ENCODE measurements at regions not wholly inside any gene's neighbourhood (a gene's known extent, or its start where the extent isn't known, plus 50 kb on each side); places are given as distances from the start of the nearest gene placed in this dataset.
"Not testable (repeated sequence)": the region's sequence is repeated elsewhere in the genome, so short reads cannot be mapped to it uniquely, and the experiment has no call there.

DNA sequence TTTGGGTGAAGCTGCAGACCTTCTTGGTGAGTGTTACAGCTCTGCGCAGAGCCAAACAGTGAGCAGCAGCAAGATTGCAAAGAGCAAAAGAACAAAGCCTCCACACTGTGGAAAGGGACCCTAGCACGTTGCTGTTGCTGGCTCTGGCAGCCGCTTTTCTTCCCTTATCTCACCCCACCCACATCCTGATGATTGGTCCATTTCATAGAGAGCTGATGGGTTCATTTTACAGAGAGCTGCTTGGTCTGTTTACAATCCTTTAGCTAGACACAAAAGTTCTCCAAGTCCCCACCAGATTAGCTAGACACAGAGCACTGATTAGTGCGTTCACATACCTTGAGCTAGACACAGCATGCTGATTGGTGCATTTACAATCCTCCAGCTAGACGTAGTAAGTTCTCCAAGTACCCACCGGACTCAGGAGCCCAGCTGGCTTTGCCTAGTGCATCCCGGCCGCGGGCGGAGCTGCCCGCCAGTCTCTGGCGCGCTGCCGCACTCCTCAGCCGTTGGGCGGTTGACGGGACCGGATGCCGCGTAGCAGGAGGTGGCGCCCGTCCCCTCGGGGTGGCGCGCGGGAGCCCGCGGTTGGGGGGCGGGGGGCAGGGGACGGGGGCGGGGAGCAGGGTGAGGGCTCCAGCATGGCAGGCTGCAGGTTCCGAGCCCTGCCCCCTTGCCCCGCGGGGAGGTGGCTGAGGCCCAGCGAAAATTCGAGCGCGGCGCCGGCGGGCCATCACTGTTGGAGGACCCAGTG, 201.4 kb upstream of the C1QTNF3 start:
- peak; percentile 58 for TF ChIP-seq POLR2A (IDR thresholded peaks at IDR 0.05; ENCODE audit: extremely low read depth, insufficient read length)
- peak; percentile 87 for DNase-seq (ENCODE audit: low read depth)
- peak overlapping the region; percentile 69 for H3K4me3 ChIP-seq (ENCODE audit: low read depth, low read length)

DNA sequence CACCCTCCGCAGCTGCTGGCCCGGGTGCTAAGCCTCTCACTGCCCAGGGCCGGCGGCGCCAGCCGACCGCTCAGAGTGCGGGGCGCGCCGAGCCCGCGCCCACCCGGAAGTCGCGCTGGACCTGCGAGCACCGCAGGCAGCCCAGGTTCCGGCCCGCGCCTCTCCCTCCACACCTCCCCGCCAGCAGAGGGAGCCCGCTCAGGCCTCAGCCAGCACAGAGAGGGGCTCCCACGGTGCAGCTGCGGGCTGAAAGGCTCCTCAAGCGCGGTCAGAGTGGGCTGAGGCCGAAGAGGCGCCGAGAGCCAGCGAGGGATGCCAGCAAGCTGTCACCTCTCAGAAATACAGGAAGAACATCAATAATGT, 202.0 kb upstream of the C1QTNF3 start:
- H3K4me3 ChIP-seq (ENCODE audit: low read depth, low read length); DNase-seq (ENCODE audit: low read depth): not testable (repeated sequence)

DNA sequence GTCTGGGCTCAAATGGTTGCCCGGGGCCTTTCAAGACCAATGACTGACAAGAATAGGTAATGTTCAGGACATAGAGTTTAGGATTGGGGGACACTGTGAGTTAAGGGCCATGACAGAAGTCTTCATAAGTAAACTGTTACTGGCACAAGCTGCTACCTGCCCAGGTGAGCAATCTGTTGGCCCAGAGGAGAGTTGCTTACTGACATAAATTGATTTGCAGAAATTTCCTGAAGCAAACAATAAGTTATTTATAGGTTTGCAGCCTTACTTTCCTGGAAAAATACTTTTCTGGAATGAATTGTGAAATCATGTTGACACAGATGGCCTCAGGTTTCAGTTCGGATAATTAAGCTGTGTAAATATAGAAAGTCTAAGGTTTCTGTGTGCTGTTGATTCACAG, 202.8 kb upstream of the C1QTNF3 start:
- H3K4me3 ChIP-seq (ENCODE audit: low read depth, low read length), result peak overlapping the region; percentile 73

DNA sequence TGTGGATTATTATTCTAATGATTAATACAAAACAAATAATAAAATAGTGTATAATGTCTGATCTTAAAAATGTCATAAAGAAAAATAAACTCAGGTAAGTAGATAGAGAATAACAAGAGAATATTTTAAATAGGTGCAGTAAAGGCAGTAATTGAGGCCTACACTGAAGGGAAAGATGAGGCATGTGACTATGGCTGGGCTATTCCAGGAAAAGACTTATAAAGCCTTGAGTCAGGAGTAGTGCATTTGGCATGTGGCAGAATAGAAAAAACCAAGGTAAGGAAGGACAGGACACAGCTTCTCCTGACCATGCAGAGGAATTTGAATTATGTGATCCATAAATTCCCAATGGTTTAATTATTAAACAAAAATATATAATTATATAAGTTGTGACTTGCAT, 215.6 kb upstream of the C1QTNF3 start:
- H3K4me3 ChIP-seq (ENCODE audit: low read depth, low read length); DNase-seq (ENCODE audit: low read depth): not testable (repeated sequence)

More for the DNA sequence above, 202.8 kb upstream of the C1QTNF3 start:
- peak; percentile 4 for DNase-seq (ENCODE audit: low read depth)

DNA sequence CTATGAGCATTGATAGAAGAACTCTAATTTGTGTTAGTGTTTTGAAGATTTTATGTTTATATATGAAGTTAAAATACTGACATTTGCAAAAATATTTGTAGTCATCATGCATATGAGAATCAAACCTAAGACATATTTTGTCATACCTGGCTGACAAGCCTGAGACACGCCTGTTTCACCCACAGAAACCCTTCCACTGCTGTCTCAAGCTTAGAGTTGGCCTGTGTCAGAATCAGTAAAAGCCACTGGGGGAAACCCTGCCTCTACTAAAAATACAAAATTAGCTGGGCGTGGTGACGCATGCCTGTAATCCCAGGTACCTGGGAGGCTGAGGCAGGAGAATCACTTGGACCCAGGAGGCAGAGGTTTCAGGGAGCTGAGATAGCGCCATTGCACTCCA, 218.0 kb upstream of the C1QTNF3 start:
- DNase-seq (ENCODE audit: low read depth), result not testable (repeated sequence)

DNA sequence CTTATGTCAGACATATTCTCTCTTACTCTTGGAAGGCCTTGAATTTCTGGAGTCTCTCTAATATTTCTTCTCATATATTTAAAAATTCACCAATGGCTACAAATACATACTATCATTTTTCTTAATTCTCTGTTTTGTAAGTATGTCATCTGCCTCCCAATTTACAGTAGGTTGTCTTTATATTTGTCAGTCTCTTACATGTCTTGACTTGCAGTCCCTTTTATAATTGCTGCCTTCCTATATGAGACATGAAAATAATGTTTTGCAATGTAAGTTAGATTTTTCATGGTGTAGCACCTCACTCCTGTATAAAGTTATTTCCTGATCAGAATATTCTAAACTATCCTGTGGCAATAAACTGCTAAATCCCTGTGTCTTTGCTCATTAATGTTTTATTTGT, 223.1 kb upstream of the C1QTNF3 start:
- not testable (repeated sequence) for H3K4me3 ChIP-seq (ENCODE audit: low read depth, low read length); DNase-seq (ENCODE audit: low read depth)

More for the DNA sequence above, 218.0 kb upstream of the C1QTNF3 start:
- not testable (repeated sequence) for H3K4me3 ChIP-seq (ENCODE audit: low read depth, low read length)

DNA sequence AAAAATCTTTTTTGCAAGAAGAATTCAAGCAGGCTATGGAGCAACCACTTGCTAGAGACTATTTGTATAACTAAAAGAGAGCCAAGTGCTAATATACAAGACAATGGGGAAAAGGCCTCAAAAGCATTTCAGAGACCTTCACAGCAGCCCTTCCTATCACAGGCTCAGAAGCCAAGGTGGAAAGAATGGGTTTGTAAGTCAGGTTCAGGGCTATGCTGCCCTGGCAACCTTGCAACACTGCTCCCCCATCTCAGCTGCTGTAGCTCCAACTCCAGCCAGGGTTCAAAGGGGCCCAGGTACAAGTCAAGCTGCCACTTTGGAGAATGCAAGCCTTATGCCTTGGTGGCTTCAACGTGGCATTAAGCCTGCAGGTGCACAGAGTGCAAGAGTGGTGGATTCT, 253.7 kb upstream of the C1QTNF3 start:
- DNase-seq (ENCODE audit: low read depth); H3K4me3 ChIP-seq (ENCODE audit: low read depth, low read length): not testable (repeated sequence)

DNA sequence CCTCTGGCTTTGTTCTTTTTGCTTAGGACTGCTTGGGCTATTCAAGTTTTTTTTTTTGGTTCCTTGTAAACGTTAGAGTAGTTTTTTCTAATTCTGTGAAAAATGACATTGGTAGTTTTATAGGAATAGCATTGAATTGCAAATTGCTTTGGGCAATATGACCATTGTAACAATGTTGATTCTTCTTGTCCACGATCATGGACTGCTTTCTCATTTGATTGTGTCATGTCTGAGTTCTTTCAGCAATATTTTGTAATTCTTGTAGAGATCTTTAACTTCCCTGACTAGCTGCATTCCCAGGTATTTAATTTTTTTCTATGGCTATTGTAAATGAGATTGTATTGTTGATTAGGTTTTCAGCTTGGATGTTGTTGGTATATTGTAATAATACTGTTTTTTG, 286.2 kb upstream of the C1QTNF3 start:
- not testable (repeated sequence) for H3K4me3 ChIP-seq (ENCODE audit: low read depth, low read length)

DNA sequence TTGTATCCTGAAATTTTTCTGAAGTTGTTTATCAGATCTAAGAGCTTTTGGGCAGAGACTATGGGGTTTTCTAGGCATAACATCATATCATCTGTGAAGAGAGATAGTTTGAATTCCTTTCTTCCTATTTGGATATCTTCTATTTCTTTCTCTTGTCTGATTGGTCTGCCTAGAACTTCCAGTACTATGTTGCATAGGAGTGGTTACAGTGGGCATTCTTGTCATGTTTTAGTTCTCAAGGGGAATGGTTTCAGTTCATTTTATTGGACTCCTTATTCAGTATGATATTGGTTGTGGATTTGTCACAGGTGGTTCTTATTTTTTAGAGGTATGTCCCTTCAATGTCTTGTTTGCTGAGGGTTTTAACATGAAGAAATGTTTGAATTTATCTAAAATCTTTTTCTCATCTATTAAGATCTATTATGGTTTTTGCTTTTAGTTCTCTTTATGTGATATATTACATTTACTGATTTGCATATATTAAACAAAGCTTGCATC, 286.6 kb upstream of the C1QTNF3 start:
- not testable (repeated sequence) for DNase-seq (ENCODE audit: low read depth); H3K4me3 ChIP-seq (ENCODE audit: low read depth, low read length)

More for the DNA sequence above, 286.2 kb upstream of the C1QTNF3 start:
- not testable (repeated sequence) for DNase-seq (ENCODE audit: low read depth)

DNA sequence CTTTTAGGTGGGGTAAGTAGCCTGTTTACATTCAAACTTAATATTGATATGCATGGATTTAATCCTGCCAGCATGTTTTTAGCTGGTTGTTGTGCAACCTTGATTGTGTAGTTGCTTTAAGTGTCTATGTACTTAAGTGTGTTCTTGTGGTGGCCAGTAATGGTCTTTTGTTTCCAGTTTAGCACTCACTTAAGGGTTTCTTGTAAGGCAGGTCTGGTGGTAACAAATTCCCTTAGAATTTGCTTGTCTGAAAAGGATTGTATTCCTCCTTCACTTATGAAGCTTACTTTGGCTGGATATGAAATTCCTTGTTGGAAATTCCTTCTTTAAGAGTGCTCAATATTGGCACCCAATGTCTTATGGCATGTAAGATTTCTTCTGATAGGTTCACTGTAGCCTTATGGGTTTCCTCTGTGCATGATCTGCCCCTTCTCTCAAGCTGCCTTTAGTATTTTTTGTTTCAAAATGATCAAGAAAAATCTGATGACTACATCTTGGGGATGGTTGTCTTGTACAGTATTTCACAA, 289.0 kb upstream of the C1QTNF3 start:
- H3K4me3 ChIP-seq (ENCODE audit: low read depth, low read length); DNase-seq (ENCODE audit: low read depth): not testable (repeated sequence)

DNA sequence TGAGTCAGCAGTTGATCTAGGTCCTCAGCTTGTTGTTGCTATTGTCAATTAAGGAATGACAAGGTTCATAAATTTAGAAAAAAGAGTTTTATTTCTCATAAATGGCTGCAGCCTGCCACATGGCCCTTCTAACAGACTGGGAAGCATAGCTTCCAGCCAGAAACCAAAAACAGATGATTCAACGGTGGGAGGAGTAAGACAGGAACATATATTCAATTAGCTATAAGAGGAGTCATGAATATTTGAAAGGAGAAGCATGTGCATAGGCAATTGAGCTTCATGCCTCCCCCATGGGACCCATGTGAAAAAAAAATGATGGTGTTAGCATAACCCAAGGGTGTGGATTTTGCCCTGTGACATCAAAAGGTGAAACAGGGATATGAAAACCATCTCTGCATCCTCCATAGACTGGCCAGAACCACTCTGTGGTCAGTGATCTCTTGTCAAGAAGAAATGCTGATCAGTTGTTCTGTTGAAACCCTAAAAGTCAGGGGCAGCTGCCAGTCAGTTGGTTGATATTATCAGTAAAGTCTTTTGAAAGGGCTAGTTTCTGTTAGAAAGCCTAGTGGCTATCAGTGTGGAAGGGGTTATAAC, 296.5 kb upstream of the C1QTNF3 start:
- DNase-seq (ENCODE audit: low read depth), result peak; percentile 0
- H3K4me3 ChIP-seq (ENCODE audit: low read depth, low read length), result not testable (repeated sequence)

DNA sequence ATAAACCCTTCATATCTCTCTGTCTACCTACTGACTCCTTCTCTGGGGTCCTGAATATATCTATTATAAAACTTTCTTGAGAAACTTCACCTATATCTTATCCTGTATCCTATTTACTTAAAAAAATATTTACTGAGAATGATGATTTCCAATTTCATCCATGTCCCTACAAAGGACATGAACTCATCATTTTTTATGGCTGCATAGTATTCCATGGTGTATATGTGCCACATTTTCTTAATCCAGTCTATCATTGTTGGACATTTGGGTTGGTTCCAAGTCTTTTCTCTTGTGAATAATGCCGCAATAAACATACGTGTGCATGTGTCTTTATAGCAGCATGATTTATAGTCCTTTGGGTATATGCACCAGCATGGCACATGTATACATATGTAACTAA, 301.7 kb upstream of the RAI14 start:
- H3K4me3 ChIP-seq (ENCODE audit: low read depth, low read length); DNase-seq (ENCODE audit: low read depth): not testable (repeated sequence)

DNA sequence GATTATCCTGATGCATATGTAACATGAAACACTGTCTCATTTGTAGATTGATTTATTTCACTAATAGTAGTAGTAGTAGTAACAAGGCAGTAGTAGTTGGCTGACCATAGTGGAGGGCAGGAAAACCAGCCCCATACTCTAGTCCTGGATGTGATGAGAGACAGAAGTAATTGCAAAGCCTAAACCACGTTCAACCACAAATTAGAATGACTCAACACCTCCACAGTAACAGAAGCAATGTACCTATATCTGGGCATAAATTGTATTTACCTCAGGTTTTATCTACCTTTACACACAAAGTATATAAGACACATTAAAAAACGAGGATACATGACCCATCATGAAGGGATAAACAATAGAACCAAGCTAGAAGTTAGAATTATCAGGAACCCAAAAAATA, 284.7 kb upstream of the RAI14 start:
- not testable (repeated sequence) for H3K4me3 ChIP-seq (ENCODE audit: low read depth, low read length); DNase-seq (ENCODE audit: low read depth)

DNA sequence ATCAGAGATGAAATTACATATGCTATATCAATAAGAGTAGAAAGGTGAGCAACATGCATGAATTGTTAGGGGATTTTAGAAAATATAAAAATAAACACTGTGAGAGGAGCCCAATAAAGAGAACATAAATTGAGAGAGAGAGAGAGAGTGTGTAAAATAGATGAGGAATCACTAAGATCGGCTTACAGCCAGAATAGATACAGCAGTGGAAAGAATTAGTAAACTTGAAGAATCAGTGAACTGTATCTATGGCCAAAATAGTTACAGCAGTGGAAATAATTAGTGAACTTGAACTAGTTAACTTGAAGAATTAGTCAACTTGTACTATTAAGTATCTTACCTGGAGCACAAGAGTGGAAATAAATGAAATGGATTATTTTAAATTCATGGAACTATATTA, 284.3 kb upstream of the RAI14 start:
- not testable (repeated sequence) for DNase-seq (ENCODE audit: low read depth); H3K4me3 ChIP-seq (ENCODE audit: low read depth, low read length)

DNA sequence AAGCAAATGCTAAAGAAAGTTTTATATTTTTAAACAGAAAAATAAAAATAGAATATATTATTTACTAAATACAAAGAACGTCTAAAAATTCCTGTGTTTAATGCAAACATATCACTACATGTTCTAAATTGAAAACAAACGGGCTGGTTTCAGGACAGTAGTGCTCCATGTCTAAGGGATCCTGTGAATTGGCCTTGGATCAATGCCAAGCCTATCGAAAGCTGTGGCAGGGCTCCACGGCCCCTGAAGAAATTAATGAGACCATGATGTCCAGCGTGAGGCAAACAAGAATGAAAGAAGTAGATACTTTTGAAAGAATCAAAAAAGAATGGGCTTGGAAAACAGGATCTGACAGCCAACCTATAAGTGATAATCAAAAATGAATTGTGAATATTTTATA, 283.4 kb upstream of the RAI14 start:
- not testable (repeated sequence) for DNase-seq (ENCODE audit: low read depth); H3K4me3 ChIP-seq (ENCODE audit: low read depth, low read length)

DNA sequence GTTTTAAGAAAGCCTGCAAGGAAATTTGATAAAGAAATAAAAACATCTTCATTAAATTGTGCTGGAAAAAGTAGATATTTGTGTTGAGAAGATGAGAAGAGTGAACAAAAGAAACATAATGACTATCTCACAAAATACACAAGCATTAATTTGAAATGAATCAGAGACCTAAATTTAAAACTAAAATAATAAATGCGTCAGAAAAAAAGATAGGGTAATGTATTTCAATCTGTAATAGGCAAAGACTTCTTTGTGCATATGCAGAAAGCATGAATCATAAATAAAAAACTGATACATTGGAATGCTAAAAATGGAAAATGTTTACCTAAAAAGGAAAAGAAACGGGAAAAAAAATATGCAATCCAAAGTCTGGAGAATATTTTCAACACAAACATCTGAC, 278.5 kb upstream of the RAI14 start:
- not testable (repeated sequence) for H3K4me3 ChIP-seq (ENCODE audit: low read depth, low read length); DNase-seq (ENCODE audit: low read depth)

DNA sequence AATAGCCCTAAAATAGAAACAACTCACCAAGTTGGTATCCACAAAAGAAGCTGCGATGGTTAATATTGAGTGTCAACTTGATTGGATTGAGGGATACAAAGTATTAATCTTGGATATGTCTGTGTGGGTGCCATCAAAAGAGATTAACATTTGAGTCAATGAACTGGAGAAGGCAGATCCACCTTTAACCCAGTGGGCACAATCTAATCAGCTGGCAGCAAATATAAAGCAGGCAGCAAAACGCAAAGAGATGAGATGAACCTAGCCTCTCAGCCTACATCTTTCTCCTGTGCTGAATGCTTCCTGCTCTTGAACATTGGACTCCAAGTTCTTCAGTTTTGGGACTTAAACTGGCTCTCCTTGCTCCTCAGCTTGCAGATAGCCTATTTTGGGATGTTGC, 277.6 kb upstream of the RAI14 start:
- not testable (repeated sequence) for DNase-seq (ENCODE audit: low read depth); H3K4me3 ChIP-seq (ENCODE audit: low read depth, low read length)

DNA sequence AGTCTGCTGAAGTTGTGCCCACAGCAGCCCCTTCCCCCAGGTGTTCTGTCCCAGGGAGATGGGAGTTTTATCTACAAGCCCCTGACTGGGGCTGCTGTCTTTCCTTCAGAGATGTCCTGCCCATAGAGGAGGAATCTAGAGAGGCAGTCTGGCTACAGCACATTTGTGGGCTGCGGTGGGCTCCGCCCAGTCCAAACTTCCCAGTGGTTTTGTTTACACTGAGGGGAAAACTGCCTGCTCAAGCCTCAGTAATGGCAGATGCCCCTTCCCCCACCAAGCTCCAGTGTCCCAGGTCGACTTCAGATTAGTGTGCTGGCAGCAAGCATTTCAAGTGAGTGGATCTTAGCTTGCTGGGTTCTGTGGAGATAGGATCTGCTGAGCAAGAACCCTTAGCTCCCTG, 267.4 kb upstream of the RAI14 start:
- not testable (repeated sequence) for DNase-seq (ENCODE audit: low read depth); H3K4me3 ChIP-seq (ENCODE audit: low read depth, low read length)
